GM12878 (cell line): ENCODE measurements at regions not wholly inside any gene's neighbourhood (a gene's known extent, or its start where the extent isn't known, plus 50 kb on each side); places are given as distances from the start of the nearest gene placed in this dataset.

ENCODE experiments used
- CTCF ChIP-seq, 3 experiments: IDR thresholded peaks in 2 of 3; conservative IDR thresholded peaks in 1 of 3; 2 replicates each; pipeline ENCODE4 v1.5.1; 2011; ENCODE audit warnings: low read depth in 3 of 3, low read length in 3 of 3, mild to moderate bottlenecking in 3 of 3, control low read depth in 2 of 3, moderate library complexity in 2 of 3, inconsistent platforms in 1 of 3, mixed read lengths in 1 of 3; ENCODE audit not compliant: control insufficient read depth in 2 of 3, insufficient read depth in 1 of 3; ENCODE audit errors: extremely low read depth in 1 of 3
- E4F1 ChIP-seq: fragments of 450-650 bp; IDR thresholded peaks from 2 replicates; pipeline ENCODE4 v1.6.1; 2018; ENCODE audit warnings: borderline replicate concordance, mild to moderate bottlenecking; ENCODE audit not compliant: partially characterized antibody
- IKZF2 ChIP-seq, 2 experiments: fragments of 450-650 bp; IDR thresholded peaks; 2 replicates each; pipeline ENCODE4 v1.6.1; 2017; ENCODE audit warnings: mild to moderate bottlenecking in 2 of 2, moderate library complexity in 2 of 2
- ZBTB33 ChIP-seq: fragments of 450-650 bp; IDR thresholded peaks from 2 replicates; pipeline ENCODE4 v1.6.1; 2017; ENCODE audit warnings: mild to moderate bottlenecking

DNA sequence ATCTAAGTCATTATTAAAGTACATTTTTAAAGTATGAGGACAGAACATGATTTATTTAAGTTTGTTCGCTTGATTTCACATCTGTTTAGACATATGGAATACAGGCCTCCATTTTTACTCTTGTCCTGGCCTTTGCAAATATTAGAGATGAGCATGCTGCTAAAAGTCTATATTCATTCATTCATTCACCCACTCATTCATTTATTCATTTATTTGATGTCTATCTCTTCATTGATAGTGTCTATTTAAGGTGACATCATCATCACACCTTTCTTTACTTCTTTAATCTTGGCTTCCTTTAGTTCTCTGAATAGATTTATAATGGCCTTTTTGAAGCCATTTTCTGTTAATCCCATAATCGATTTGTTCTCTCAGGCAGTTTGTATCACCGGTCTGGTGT lies 68.0 kb downstream of the THNSL1 start:
- no peak for TF ChIP-seq IKZF2 (IDR thresholded peaks at IDR 0.05)
- no peak for TF ChIP-seq CTCF (IDR thresholded peaks at IDR 0.05 in 2 of 3, conservative IDR thresholded peaks at IDR 0.05 in 1 of 3; ENCODE audit: control insufficient read depth in 2 of 3, extremely low read depth in 1 of 3, insufficient read depth in 1 of 3, low read depth in 3 of 3, low read length in 3 of 3)
- no peak for TF ChIP-seq E4F1
- no peak for TF ChIP-seq ZBTB33
